ENCODE measurements at regions not wholly inside any gene's neighbourhood (a gene's known extent, or its start where the extent isn't known, plus 50 kb on each side); places are given as distances from the start of the nearest gene placed in this dataset.

DNA sequence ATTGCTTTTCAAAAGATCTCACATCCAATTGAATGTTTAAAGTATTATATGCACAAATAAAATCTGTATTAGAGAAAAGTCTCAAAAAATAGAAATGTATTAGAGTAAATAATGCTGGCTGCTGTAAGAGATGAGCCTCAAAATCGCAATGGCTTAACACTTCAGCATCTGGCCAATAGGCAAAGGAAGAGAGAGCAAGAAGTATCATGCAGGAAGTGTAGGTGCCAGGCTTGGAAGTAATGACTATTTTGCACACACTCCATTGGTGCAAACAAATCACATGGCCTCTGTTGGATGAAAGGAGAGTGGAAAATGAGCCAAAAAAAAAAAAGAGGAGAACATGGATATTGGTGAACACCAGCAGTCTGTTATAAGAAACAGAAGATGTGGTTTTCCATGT, 193.0 kb upstream of the E2F8 start:
- TF ChIP-seq, protein P1, sequence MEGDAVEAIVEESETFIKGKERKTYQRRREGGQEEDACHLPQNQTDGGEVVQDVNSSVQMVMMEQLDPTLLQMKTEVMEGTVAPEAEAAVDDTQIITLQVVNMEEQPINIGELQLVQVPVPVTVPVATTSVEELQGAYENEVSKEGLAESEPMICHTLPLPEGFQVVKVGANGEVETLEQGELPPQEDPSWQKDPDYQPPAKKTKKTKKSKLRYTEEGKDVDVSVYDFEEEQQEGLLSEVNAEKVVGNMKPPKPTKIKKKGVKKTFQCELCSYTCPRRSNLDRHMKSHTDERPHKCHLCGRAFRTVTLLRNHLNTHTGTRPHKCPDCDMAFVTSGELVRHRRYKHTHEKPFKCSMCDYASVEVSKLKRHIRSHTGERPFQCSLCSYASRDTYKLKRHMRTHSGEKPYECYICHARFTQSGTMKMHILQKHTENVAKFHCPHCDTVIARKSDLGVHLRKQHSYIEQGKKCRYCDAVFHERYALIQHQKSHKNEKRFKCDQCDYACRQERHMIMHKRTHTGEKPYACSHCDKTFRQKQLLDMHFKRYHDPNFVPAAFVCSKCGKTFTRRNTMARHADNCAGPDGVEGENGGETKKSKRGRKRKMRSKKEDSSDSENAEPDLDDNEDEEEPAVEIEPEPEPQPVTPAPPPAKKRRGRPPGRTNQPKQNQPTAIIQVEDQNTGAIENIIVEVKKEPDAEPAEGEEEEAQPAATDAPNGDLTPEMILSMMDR (IDR thresholded peaks at IDR 0.05; ENCODE audit: insufficient read depth, low read length, poor library complexity, severe bottlenecking): no peak
- H3K27me3 ChIP-seq (replicated peaks; ENCODE audit: control insufficient read depth, insufficient read depth, low read length): no peaks in the 10 kb centered on the region
- H3K4me3 ChIP-seq (replicated peaks; ENCODE audit: low read depth, low read length): no peak overlapping the region
- DNase-seq (ENCODE audit: extremely low read depth, insufficient read length): no peak
- H3K36me3 ChIP-seq (ENCODE audit: control insufficient read depth, insufficient read depth, low read length): no peaks in the 10 kb centered on the region

GRCh38 chr11:19433367-19433766, 192.6 kb upstream of the E2F8 start:
- Histone ChIP-seq H3K4me3 (replicated peaks; ENCODE audit: low read depth, low read length) (no peak overlapping the region), H3K36me3 (ENCODE audit: control insufficient read depth, insufficient read depth, low read length) (no peaks in the 10 kb centered on the region), H3K27me3 (replicated peaks; ENCODE audit: control insufficient read depth, insufficient read depth, low read length) (no peaks in the 10 kb centered on the region)
- peak; percentile 67 for DNase-seq (ENCODE audit: extremely low read depth, insufficient read length)
- TF ChIP-seq, protein P1 (IDR thresholded peaks at IDR 0.05; ENCODE audit: insufficient read depth, low read length, poor library complexity, severe bottlenecking): no peak

DNA sequence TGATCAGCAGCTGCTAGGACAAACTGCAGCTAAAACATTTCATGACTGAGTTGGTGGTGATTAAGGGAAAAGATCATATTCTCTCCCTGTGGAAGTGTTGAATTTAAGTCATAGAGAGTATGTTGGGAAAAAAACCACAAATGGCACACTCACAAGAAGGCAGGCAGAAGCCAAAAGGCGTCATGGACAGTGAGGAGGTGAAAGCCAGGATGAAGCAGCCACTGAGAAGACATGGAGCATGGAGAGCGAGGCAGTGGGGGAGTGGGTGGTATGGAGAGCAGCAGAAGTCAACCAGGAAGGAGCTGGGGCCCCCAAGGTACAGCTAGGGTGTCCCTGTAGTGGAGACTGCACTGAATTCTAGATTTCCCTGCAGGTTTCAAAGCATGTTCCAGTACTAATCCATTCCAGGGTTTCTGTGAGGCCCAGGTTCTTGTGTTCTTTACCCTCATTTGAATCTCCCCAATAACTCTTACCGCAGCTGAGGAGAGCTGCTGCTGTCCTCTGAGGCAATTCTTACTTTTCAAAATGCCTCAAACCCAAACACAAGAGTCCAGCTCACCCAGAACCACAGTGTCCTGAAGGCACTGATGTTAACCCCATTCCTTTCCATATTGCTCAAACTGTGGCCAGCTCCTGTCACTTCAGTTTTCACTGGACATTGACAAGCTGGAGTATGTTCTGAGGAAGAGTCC, 191.8 kb upstream of the E2F8 start:
- H3K4me3 ChIP-seq (replicated peaks; ENCODE audit: low read depth, low read length): peak overlapping the region; percentile 39
- DNase-seq (ENCODE audit: extremely low read depth, insufficient read length): peak; percentile 85
- no peaks in the 10 kb centered on the region for H3K36me3 ChIP-seq (ENCODE audit: control insufficient read depth, insufficient read depth, low read length)
- no peaks in the 10 kb centered on the region for H3K27me3 ChIP-seq (replicated peaks; ENCODE audit: control insufficient read depth, insufficient read depth, low read length)
- TF ChIP-seq, protein P1 (IDR thresholded peaks at IDR 0.05; ENCODE audit: insufficient read depth, low read length, poor library complexity, severe bottlenecking): no peak

DNA sequence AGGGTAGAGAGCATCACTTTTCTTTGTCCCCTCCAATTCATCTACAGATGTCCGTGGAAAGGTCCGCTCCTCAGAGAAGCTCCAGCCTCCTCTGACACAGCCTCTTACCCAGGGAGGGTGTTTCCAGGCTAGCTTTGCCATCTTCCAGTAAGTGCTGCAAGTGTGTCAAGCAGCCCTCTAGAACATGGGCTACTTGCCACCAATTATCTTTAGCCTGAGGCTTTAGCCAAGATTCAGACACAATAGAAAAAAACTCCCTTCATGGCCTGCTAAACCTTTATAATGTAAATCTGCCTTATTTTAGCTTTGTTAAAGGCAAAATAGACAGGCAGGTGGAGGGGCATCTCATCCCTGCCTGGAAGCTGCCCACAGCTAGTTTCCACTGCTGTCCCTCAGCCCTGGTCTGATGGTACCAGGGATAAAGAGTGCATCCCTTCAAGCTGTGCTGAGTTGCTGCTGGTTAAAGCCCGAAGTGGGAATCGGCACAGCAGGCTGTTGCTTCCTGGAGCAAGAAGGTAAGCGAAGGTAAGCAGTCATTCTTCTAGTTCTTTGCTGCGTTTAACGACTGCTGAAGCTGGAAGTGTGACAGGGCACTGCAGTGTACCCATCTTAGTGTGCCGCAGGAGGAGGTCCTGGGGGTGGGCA, 190.1 kb upstream of the E2F8 start:
- no peak for DNase-seq (ENCODE audit: extremely low read depth, insufficient read length)
- no peaks in the 10 kb centered on the region for H3K27me3 ChIP-seq (replicated peaks; ENCODE audit: control insufficient read depth, insufficient read depth, low read length)
- no peaks in the 10 kb centered on the region for H3K36me3 ChIP-seq (ENCODE audit: control insufficient read depth, insufficient read depth, low read length)
- TF ChIP-seq, protein P1 (IDR thresholded peaks at IDR 0.05; ENCODE audit: insufficient read depth, low read length, poor library complexity, severe bottlenecking): no peak
- H3K4me3 ChIP-seq (replicated peaks; ENCODE audit: low read depth, low read length): no peak overlapping the region

GRCh38 chr11:19430346-19430745, 189.6 kb upstream of the E2F8 start:
- H3K4me3 ChIP-seq (replicated peaks; ENCODE audit: low read depth, low read length): no peak overlapping the region
- no peaks in the 10 kb centered on the region for H3K27me3 ChIP-seq (replicated peaks; ENCODE audit: control insufficient read depth, insufficient read depth, low read length)
- TF ChIP-seq, protein P1 (IDR thresholded peaks at IDR 0.05; ENCODE audit: insufficient read depth, low read length, poor library complexity, severe bottlenecking): no peak
- no peak for DNase-seq (ENCODE audit: extremely low read depth, insufficient read length)
- H3K36me3 ChIP-seq (ENCODE audit: control insufficient read depth, insufficient read depth, low read length): no peaks in the 10 kb centered on the region
